SK-N-SH treated with all-trans-retinoic acid at 6 μM for 48 hours (cell line): ENCODE measurements at regions not wholly inside any gene's neighbourhood (a gene's known extent, or its start where the extent isn't known, plus 50 kb on each side); places are given as distances from the start of the nearest gene placed in this dataset.

Experiments used
- ARNTL ChIP-seq: fragments of 450-650 bp; formaldehyde crosslinking; IDR thresholded peaks from 2 replicates; pipeline ENCODE4 v1.5.0; 2020; ENCODE audit warnings: low read depth, mild to moderate bottlenecking, moderate library complexity, borderline replicate concordance
- BACH2 ChIP-seq: fragments of 250-450 bp; sonication (Bioruptor Pico); IDR thresholded peaks from 2 replicates; pipeline ENCODE4 v1.9.0; 2021; ENCODE audit warnings: mild to moderate bottlenecking, borderline replicate concordance
- SNAI2 ChIP-seq: fragments of 250-450 bp; sonication (Bioruptor Pico); IDR thresholded peaks from 2 replicates; pipeline ENCODE4 v1.5.0; 2020; ENCODE audit warnings: mild to moderate bottlenecking, moderate library complexity
- TCF4 ChIP-seq: fragments of 250-450 bp; sonication (Bioruptor Pico); IDR thresholded peaks from 2 replicates; pipeline ENCODE4 v1.8.0; 2021; ENCODE audit warnings: mild to moderate bottlenecking, moderate library complexity, borderline replicate concordance
- ZNF8 ChIP-seq: fragments of 450-650 bp; formaldehyde crosslinking; IDR thresholded peaks from 2 replicates; pipeline ENCODE4 v1.5.0; 2020; ENCODE audit warnings: mild to moderate bottlenecking, moderate library complexity
- TF ChIP-seq, protein P1 (sequence below): fragments of 250-450 bp; sonication (Bioruptor Pico); IDR thresholded peaks from 2 replicates; pipeline ENCODE4 v1.8.0; 2021; ENCODE audit warnings: low read depth, mild to moderate bottlenecking, moderate library complexity, borderline replicate concordance
- TF ChIP-seq, protein P2 (sequence below): fragments of 250-450 bp; sonication (Bioruptor Pico); IDR thresholded peaks from 2 replicates; pipeline ENCODE4 v1.8.0; 2020; ENCODE audit warnings: mild to moderate bottlenecking, moderate library complexity, borderline replicate concordance
- TF ChIP-seq, protein P3 (sequence below): fragments of 250-450 bp; sonication (Bioruptor Pico); IDR thresholded peaks from 2 replicates; pipeline ENCODE4 v1.5.1; 2021; ENCODE audit warnings: mild to moderate bottlenecking, moderate library complexity

DNA sequence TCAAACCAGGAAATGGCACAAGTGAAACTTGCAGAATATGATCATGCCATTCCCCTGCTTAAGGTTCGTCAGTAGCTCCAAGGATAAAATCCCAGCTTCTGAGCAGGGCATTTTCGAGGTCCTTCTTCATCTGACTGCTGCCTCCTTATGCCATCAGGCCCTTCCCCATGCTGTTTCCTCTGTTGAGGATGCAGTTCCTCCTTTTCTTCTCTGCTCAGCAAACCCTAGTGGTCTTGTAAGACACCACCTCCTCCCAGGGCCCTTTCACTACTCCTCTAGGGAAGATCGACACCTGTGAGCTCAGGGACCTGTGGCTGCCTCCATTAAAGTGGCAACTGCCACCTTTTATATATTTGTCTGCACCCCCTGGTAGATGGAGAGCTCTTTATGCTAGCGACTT lies 62.1 kb upstream of the JUN start:
- no peak for TF ChIP-seq SNAI2 (CRISPR knock-in tag)
- TF ChIP-seq TCF4 (CRISPR knock-in tag) = no peak
- TF ChIP-seq, protein P1, sequence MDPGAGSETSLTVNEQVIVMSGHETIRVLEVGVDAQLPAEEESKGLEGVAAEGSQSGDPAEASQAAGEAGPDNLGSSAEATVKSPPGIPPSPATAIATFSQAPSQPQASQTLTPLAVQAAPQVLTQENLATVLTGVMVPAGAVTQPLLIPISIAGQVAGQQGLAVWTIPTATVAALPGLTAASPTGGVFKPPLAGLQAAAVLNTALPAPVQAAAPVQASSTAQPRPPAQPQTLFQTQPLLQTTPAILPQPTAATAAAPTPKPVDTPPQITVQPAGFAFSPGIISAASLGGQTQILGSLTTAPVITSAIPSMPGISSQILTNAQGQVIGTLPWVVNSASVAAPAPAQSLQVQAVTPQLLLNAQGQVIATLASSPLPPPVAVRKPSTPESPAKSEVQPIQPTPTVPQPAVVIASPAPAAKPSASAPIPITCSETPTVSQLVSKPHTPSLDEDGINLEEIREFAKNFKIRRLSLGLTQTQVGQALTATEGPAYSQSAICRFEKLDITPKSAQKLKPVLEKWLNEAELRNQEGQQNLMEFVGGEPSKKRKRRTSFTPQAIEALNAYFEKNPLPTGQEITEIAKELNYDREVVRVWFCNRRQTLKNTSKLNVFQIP (CRISPR knock-in tag) = no peak
- TF ChIP-seq, protein P2, sequence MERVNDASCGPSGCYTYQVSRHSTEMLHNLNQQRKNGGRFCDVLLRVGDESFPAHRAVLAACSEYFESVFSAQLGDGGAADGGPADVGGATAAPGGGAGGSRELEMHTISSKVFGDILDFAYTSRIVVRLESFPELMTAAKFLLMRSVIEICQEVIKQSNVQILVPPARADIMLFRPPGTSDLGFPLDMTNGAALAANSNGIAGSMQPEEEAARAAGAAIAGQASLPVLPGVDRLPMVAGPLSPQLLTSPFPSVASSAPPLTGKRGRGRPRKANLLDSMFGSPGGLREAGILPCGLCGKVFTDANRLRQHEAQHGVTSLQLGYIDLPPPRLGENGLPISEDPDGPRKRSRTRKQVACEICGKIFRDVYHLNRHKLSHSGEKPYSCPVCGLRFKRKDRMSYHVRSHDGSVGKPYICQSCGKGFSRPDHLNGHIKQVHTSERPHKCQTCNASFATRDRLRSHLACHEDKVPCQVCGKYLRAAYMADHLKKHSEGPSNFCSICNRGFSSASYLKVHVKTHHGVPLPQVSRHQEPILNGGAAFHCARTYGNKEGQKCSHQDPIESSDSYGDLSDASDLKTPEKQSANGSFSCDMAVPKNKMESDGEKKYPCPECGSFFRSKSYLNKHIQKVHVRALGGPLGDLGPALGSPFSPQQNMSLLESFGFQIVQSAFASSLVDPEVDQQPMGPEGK (CRISPR knock-in tag) = no peak
- no peak for TF ChIP-seq BACH2
- TF ChIP-seq ARNTL (CRISPR knock-in tag) = no peak
- TF ChIP-seq ZNF8 = no peak
- TF ChIP-seq, protein P3, sequence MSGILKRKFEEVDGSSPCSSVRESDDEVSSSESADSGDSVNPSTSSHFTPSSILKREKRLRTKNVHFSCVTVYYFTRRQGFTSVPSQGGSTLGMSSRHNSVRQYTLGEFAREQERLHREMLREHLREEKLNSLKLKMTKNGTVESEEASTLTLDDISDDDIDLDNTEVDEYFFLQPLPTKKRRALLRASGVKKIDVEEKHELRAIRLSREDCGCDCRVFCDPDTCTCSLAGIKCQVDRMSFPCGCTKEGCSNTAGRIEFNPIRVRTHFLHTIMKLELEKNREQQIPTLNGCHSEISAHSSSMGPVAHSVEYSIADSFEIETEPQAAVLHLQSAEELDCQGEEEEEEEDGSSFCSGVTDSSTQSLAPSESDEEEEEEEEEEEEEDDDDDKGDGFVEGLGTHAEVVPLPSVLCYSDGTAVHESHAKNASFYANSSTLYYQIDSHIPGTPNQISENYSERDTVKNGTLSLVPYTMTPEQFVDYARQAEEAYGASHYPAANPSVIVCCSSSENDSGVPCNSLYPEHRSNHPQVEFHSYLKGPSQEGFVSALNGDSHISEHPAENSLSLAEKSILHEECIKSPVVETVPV = no peak
